ENCODE measurements at regions not wholly inside any gene's neighbourhood (a gene's known extent, or its start where the extent isn't known, plus 50 kb on each side); places are given as distances from the start of the nearest gene placed in this dataset.

- DNase-seq: no peak
These were observed 191.4 kb upstream of the CDYL start for GRCh38 chr6:4584801-4585200.

- no peak for DNase-seq
These were observed 193.4 kb upstream of the CDYL start for GRCh38 chr6:4582506-4583417.

- no peak for DNase-seq
These were observed 194.5 kb upstream of the CDYL start for GRCh38 chr6:4581468-4582385.

- DNase-seq: no peak
These were observed 195.8 kb upstream of the CDYL start for GRCh38 chr6:4580361-4580760.

- DNase-seq: no peak
These were observed 198.8 kb upstream of the CDYL start for GRCh38 chr6:4577406-4577805.

- DNase-seq: no peak
These were observed 200.5 kb upstream of the CDYL start for GRCh38 chr6:4575714-4576113.

GRCh38 chr6:4574007-4574406, 202.2 kb upstream of the CDYL start:
- no peak for DNase-seq

GRCh38 chr6:4571011-4571410, 205.2 kb upstream of the CDYL start:
- no peak for DNase-seq

- DNase-seq: no peak
These were observed 208.1 kb upstream of the CDYL start for GRCh38 chr6:4568138-4568537.

GRCh38 chr6:4567141-4567540, 209.1 kb upstream of the CDYL start:
- no peak for DNase-seq

- DNase-seq: no peak
These were observed 210.6 kb upstream of the CDYL start for GRCh38 chr6:4565301-4566250.

GRCh38 chr6:4564801-4565271, 211.4 kb upstream of the CDYL start:
- peak; percentile 23 for DNase-seq

GRCh38 chr6:4563877-4564276, 212.3 kb upstream of the CDYL start:
- no peak for DNase-seq

GRCh38 chr6:4563156-4563555, 213.0 kb upstream of the CDYL start:
- DNase-seq: peak; percentile 2

- DNase-seq: no peak
These were observed 214.3 kb upstream of the CDYL start for GRCh38 chr6:4561773-4562400.

GRCh38 chr6:4561078-4561435, 215.1 kb upstream of the CDYL start:
- DNase-seq: no peak

GRCh38 chr6:4560221-4561077, 215.8 kb upstream of the CDYL start:
- no peak for DNase-seq

GRCh38 chr6:4559281-4559875, 216.8 kb upstream of the CDYL start:
- no peak for DNase-seq

- DNase-seq: no peak
These were observed 221.6 kb upstream of the CDYL start for GRCh38 chr6:4554645-4555044.

- DNase-seq: no peak
These were observed 222.8 kb upstream of the CDYL start for GRCh38 chr6:4553387-4553786.

- no peak for DNase-seq
These were observed 226.0 kb upstream of the CDYL start for GRCh38 chr6:4550227-4550597.
